Right lobe of liver (tissue), 6 donors: ENCODE measurements at regions not wholly inside any gene's neighbourhood (a gene's known extent, or its start where the extent isn't known, plus 50 kb on each side); places are given as distances from the start of the nearest gene placed in this dataset.

Source experiments
- ATAC-seq, 4 donors: fragments of 200-7000 bp; cut with Tn5 transposase; one replicate each; pipeline ENCODE4 v1.9.1; 2020; ENCODE audit warnings: mild to moderate bottlenecking in 4 of 4, moderate library complexity in 4 of 4
- DNase-seq, 3 donors: peaks; one replicate each; pipeline ENCODE4 v3.0.0-alpha.2; 2020
- H3K27ac ChIP-seq, 3 donors: fragments of 200-600 bp; one replicate each; pipeline ENCODE4 v1.8.0; 2022
- H3K27me3 ChIP-seq, 2 donors: fragments of 200-600 bp; one replicate each; pipeline ENCODE4 v1.8.0; 2022
- H3K36me3 ChIP-seq, 4 donors: fragments of 200-600 bp; sonication (generic) in 1 of 4; one replicate each; pipeline versions ENCODE4 v1.5.1 to v1.8.0; 2017 to 2022; ENCODE audit warnings: control low read depth in 1 of 4
- H3K4me1 ChIP-seq, 4 donors: fragments of 200-600 bp; sonication (generic) in 1 of 4; one replicate each; pipeline versions ENCODE4 v1.5.1 to v1.8.0; 2017 to 2022; ENCODE audit warnings: control low read depth in 1 of 4
- H3K4me3 ChIP-seq, 3 donors: fragments of 200-600 bp; one replicate each; pipeline ENCODE4 v1.8.0; 2022
- H3K9me3 ChIP-seq, 4 donors: fragments of 200-600 bp; sonication (generic) in 1 of 4; one replicate each; pipeline versions ENCODE4 v1.5.1 to v1.8.0; 2017 to 2022; ENCODE audit warnings: control low read depth in 1 of 4
- POLR2A ChIP-seq: fragments of 450-650 bp; IDR thresholded peaks from one replicate; pipeline ENCODE4 v1.6.1; 2017; ENCODE audit warnings: antibody characterized with exemption, mild to moderate bottlenecking
- WGBS: methylation state at CpG from one replicate; pipeline ENCODE4 v1.1.6; 2018; ENCODE audit warnings: low coverage, low lambda C conversion rate; ENCODE audit not compliant: insufficient coverage; ENCODE audit errors: missing lambda C conversion rate; 5-methylcytosine and 5-hydroxymethylcytosine counted together
- intact Hi-C, 2 donors: fragments of 100-400 bp; cut with DNase I; formaldehyde crosslinking; loops; one replicate each; pipeline versions ENCODE4 v1.11.2 to v1.14.1; 2022
- TF ChIP-seq, protein P1 (sequence below), 4 donors: fragments of 200-600 bp in 3 of 4; fragments of 450-650 bp in 1 of 4; IDR thresholded peaks; one replicate each; pipeline versions ENCODE4 v1.5.1 to v1.8.0; 2016 to 2022; ENCODE audit warnings: antibody characterized with exemption in 4 of 4, mild to moderate bottlenecking in 2 of 4
- donor health status: DM: no; HTN: yes; CAD: no.
- donor health status: DM: no; HTN: no; CAD: no.
- donor health status: DM: no; HTN: no; CAD: no.
- donor health status: DM: no; HTN: yes; CAD: no.
- donor health status: DM: no; HTN: yes; CAD: no.

DNA sequence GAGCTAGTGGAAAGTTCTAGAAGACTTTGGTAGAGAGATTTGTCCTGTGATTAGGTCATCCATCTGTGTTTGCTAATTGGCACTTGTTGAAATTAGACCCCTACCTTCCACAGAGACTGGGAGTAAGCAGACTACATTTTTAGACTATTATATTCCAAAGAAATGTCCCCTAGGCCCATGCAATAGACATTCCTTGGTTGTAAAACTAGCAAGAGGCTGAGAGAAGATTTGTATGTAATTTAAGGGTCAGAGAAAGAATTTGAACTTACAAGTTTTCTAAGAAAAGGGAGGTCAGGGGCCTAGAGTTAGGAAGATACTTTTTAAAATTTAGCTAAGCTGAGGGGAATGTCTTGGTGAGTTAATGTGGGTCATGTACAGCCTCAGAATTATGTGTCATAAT, 470.7 kb upstream of the SLITRK1 start:
- Histone ChIP-seq H3K27ac (no peak overlapping the region), H3K27me3 (no peaks in the 10 kb centered on the region), H3K36me3 (no peaks in the 10 kb centered on the region), H3K9me3 (no peaks in the 10 kb centered on the region), H3K4me3 (no peak overlapping the region), H3K4me1 (no peaks in the 10 kb centered on the region)
- intact Hi-C loops, result no loop called here
- no peak for ATAC-seq
- no peak for DNase-seq
- no peak for TF ChIP-seq POLR2A
- TF ChIP-seq, protein P1, sequence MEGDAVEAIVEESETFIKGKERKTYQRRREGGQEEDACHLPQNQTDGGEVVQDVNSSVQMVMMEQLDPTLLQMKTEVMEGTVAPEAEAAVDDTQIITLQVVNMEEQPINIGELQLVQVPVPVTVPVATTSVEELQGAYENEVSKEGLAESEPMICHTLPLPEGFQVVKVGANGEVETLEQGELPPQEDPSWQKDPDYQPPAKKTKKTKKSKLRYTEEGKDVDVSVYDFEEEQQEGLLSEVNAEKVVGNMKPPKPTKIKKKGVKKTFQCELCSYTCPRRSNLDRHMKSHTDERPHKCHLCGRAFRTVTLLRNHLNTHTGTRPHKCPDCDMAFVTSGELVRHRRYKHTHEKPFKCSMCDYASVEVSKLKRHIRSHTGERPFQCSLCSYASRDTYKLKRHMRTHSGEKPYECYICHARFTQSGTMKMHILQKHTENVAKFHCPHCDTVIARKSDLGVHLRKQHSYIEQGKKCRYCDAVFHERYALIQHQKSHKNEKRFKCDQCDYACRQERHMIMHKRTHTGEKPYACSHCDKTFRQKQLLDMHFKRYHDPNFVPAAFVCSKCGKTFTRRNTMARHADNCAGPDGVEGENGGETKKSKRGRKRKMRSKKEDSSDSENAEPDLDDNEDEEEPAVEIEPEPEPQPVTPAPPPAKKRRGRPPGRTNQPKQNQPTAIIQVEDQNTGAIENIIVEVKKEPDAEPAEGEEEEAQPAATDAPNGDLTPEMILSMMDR (IDR thresholded peaks at IDR 0.05), result no peak

DNA sequence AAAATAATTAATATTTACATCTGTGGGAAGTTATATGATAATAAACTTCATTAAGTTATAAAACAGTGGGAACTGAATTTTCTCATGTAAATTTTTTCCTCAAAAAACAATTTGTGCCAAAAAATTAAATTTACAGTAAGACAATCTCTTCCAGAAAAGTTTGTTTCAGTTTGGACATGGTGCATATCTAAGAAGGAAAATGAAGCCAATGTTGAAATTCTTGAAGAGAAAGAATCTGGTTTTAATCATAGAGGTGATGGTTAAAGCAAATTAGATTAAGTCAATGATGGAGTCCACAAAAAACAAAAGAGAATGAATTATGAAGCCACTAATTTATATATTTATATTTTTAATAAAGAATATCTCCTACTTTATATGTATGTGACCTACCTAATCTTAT, 457.2 kb upstream of the SLITRK1 start:
- no peaks in the 10 kb centered on the region for H3K9me3 ChIP-seq
- H3K4me3 ChIP-seq, result no peak overlapping the region
- H3K36me3 ChIP-seq, result no peaks in the 10 kb centered on the region
- TF ChIP-seq POLR2A, result no peak
- TF ChIP-seq, protein P1 (IDR thresholded peaks at IDR 0.05), result no peak
- intact Hi-C loops, result no loop called here
- DNase-seq, result no peak
- H3K27me3 ChIP-seq, result no peaks in the 10 kb centered on the region
- ATAC-seq, result no peak
- H3K4me1 ChIP-seq, result no peaks in the 10 kb centered on the region
- no peak overlapping the region for H3K27ac ChIP-seq

DNA sequence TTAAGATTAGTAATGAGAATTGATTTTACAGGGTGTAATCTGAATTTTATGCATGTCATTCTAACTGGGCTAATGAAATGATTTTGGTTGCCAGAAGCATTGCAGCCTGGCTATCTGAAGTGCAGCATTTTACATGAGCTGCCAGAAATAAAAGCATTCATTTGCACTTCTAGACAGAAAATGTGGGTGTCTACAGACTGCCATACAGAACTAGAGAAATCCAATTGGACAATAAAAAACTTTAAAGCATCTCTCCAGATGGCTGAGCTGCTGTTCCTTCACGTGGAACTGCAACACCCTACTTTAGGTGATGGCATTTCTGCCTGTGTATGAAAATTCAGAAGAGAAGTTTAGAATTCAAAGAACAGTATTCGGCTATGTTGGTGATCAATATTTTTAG, 450.1 kb upstream of the SLITRK1 start:
- no peak for TF ChIP-seq POLR2A
- TF ChIP-seq, protein P1 (IDR thresholded peaks at IDR 0.05), result no peak
- 38% methylated on average over 2 of the region's 2 CpGs for WGBS

DNA sequence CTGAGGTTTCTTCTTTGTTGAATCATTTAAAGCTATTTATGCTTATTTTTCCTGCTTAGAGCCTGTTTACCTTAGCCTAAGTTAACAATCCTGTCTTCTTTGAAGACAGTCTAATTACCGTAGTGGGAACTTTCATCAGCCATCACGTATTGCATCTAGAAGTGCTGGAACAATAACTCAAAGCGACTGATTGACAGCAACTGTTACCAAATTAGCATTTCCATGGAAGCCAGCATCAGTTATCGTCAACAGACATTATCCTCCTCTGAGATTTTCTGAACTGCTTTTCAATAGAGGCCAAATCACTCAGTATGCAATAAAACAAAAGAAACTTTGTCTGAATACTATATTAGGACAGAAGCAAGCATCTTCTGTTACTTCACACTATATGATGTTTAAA, 433.3 kb upstream of the SLITRK1 start:
- Histone ChIP-seq H3K27ac (no peak overlapping the region), H3K4me1 (no peaks in the 10 kb centered on the region), H3K4me3 (no peak overlapping the region), H3K9me3 (no peaks in the 10 kb centered on the region), H3K27me3 (no peaks in the 10 kb centered on the region), H3K36me3 (no peaks in the 10 kb centered on the region)
- no peak for DNase-seq
- 37% methylated on average over 4 of the region's 4 CpGs for WGBS
- TF ChIP-seq, protein P1 (IDR thresholded peaks at IDR 0.05), result no peak
- TF ChIP-seq POLR2A, result no peak
- ATAC-seq, result no peak
- intact Hi-C loops, result no loop called here

More for the DNA sequence above, 450.1 kb upstream of the SLITRK1 start:
- Histone ChIP-seq H3K36me3 (no peaks in the 10 kb centered on the region), H3K9me3 (no peaks in the 10 kb centered on the region), H3K4me1 (no peaks in the 10 kb centered on the region), H3K27ac (no peak overlapping the region), H3K27me3 (no peaks in the 10 kb centered on the region), H3K4me3 (no peak overlapping the region)
- no peak for DNase-seq
- intact Hi-C loops, result no loop called here
- no peak for ATAC-seq

DNA sequence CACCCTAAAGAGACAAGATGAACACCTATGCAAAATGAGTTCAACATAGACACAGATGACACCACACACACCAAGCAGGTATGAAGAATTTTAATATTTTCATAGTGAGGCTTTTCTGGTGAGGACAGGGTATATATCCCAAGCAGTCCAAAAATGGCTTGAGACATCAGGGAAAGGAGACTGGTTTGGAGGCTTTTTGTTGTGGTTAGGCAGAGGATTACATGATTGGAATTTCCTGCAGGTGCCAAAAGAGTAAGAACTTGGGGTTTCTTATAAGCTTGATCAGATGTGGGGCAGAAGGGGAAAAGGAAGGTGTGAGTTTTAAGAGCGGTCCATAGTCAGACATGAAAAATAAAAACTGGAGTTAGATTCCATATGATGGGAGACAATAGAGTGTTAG, 420.8 kb upstream of the SLITRK1 start:
- DNase-seq (no peak), ATAC-seq (no peak)
- Histone ChIP-seq H3K36me3 (no peaks in the 10 kb centered on the region), H3K4me1 (no peaks in the 10 kb centered on the region), H3K9me3 (peaks cover 0 to 5% (median 0%) of the 10 kb centered on the region in 4 donors), H3K27ac (no peak overlapping the region), H3K27me3 (no peaks in the 10 kb centered on the region), H3K4me3 (no peak overlapping the region)
- no peak for TF ChIP-seq POLR2A
- TF ChIP-seq, protein P1 (IDR thresholded peaks at IDR 0.05), result no peak
- intact Hi-C loops, result no loop called here
- WGBS, result 70% methylated on average over 1 of the region's 1 CpG
